ENCODE measurements at regions not wholly inside any gene's neighbourhood (a gene's known extent, or its start where the extent isn't known, plus 50 kb on each side); places are given as distances from the start of the nearest gene placed in this dataset.
A peak's percentile ranks its signal among the peaks of the same experiment; 100 is the strongest.

DNA sequence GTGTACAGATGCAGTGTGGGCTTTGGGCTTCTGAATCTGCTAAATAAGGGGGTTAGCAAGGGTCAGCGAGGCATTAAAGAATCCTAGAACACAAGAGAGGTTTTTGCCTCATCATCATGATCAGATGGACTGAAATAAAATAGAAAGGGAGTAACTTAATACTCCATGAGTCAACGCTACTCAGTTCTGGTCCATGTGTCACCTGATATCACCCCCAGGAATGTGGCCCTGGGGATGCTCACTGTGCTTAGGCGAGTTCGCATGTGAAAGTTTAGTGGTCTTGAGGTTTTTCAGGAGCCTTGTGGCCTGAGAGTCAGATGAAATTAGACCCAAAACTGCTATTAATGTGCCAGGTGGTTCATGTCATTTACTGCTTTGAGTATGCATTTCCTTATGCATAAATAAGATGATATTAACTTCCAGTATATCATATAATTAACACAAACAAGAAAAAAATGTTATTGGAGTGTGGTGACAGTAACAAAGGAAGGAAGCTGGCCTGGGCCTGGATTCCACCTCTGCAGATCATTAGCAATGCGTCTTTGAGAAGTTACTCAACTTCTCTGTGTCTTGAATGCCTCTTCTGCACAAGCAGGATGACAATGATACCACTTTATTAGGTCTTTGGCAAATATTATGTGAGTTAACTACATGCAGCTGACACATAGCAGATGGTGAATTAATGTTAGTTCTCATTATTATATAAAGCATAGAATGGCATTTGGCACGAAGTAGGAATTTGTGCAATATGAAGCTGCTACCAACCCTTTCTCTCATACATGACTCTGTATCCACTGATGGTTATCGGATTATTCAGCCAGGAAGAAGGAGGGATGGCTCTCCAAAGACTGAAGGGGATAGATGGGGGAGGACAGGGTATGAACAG lies 1272.6 kb downstream of the AACS start:
- peak; percentile 39 to 47 for DNase-seq
- H3K27ac ChIP-seq: no peak overlapping the region
- no peaks in the 10 kb centered on the region for H3K36me3 ChIP-seq
- H3K27me3 ChIP-seq: no peaks in the 10 kb centered on the region
- H3K4me3 ChIP-seq: no peak overlapping the region
- H3K9me3 ChIP-seq (replicated peaks): no peaks in the 10 kb centered on the region
- H3K4me1 ChIP-seq: 0 out of 2 replicates have a peak, but pooled peaks cover 4% of the 10 kb centered on the region

- Histone ChIP-seq H3K27ac (no peak overlapping the region), H3K4me1 (0 out of 2 replicates have a peak, but pooled peaks cover 3% of the 10 kb centered on the region), H3K27me3 (no peaks in the 10 kb centered on the region), H3K4me3 (no peak overlapping the region), H3K9me3 (replicated peaks) (no peaks in the 10 kb centered on the region), H3K36me3 (no peaks in the 10 kb centered on the region)
- DNase-seq: no peak
Observed at GRCh38 chr12:126342866-126343265, 1277.6 kb downstream of the AACS start.

- H3K27me3 ChIP-seq: no peaks in the 10 kb centered on the region
- no peaks in the 10 kb centered on the region for H3K36me3 ChIP-seq
- no peak overlapping the region for H3K27ac ChIP-seq
- H3K9me3 ChIP-seq (replicated peaks): no peaks in the 10 kb centered on the region
- H3K4me3 ChIP-seq: no peak overlapping the region
- DNase-seq: no peak
- H3K4me1 ChIP-seq: no peaks in the 10 kb centered on the region
Observed at GRCh38 chr12:126343321-126343720, 1278.1 kb downstream of the AACS start.

- no peaks in the 10 kb centered on the region for H3K36me3 ChIP-seq
- H3K4me1 ChIP-seq: no peaks in the 10 kb centered on the region
- no peaks in the 10 kb centered on the region for H3K27me3 ChIP-seq
- DNase-seq: no peak
- H3K27ac ChIP-seq: no peak overlapping the region
- no peak overlapping the region for H3K4me3 ChIP-seq
- H3K9me3 ChIP-seq (replicated peaks): no peaks in the 10 kb centered on the region
Observed at GRCh38 chr12:126346087-126346486, 1280.9 kb downstream of the AACS start.

GRCh38 chr12:126347421-126347820 lies 1282.2 kb downstream of the AACS start:
- Histone ChIP-seq H3K36me3 (no peaks in the 10 kb centered on the region), H3K4me3 (no peak overlapping the region), H3K27ac (no peak overlapping the region), H3K9me3 (replicated peaks) (no peaks in the 10 kb centered on the region), H3K27me3 (no peaks in the 10 kb centered on the region), H3K4me1 (no peaks in the 10 kb centered on the region)
- DNase-seq: peak in 1 of 2 experiments; percentile 18

- Histone ChIP-seq H3K4me1 (no peaks in the 10 kb centered on the region), H3K9me3 (replicated peaks) (no peaks in the 10 kb centered on the region), H3K36me3 (no peaks in the 10 kb centered on the region), H3K27me3 (no peaks in the 10 kb centered on the region), H3K27ac (no peak overlapping the region), H3K4me3 (no peak overlapping the region)
- DNase-seq: no peak
Observed at GRCh38 chr12:126349383-126349782, 1284.1 kb downstream of the AACS start.

- H3K27me3 ChIP-seq: no peaks in the 10 kb centered on the region
- DNase-seq: peak in 1 of 2 experiments; percentile 3
- H3K36me3 ChIP-seq: no peaks in the 10 kb centered on the region
- H3K4me1 ChIP-seq: no peaks in the 10 kb centered on the region
- H3K27ac ChIP-seq: no peak overlapping the region
- no peaks in the 10 kb centered on the region for H3K9me3 ChIP-seq (replicated peaks)
- H3K4me3 ChIP-seq: no peak overlapping the region
Observed at GRCh38 chr12:126353604-126354003, 1288.4 kb downstream of the AACS start.

GRCh38 chr12:126354633-126355032 lies 1289.4 kb downstream of the AACS start:
- no peaks in the 10 kb centered on the region for H3K27me3 ChIP-seq
- no peaks in the 10 kb centered on the region for H3K9me3 ChIP-seq (replicated peaks)
- H3K36me3 ChIP-seq: no peaks in the 10 kb centered on the region
- no peak for DNase-seq
- no peak overlapping the region for H3K27ac ChIP-seq
- no peaks in the 10 kb centered on the region for H3K4me1 ChIP-seq
- no peak overlapping the region for H3K4me3 ChIP-seq

DNA sequence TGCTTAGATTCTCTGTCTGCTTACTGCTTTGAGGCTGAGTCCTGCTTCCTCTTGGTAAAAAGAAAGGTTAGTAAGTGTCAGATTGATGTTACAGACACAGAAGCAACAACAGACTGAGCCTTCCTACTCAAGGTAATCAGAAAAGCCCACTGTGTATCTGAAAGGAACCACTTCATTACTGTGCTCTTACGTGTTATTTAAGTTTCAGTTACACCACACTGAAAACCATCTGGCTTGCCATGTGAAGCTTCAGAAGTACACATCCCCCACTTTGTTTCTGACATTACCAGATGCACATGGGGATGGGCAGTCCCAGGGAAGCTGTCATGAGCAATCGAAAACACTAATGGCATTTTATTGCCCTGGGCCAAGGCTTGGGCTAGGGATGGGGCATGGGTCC lies 1290.1 kb downstream of the AACS start:
- Histone ChIP-seq H3K4me1 (no peaks in the 10 kb centered on the region), H3K4me3 (no peak overlapping the region), H3K36me3 (no peaks in the 10 kb centered on the region), H3K9me3 (replicated peaks) (no peaks in the 10 kb centered on the region), H3K27me3 (no peaks in the 10 kb centered on the region), H3K27ac (no peak overlapping the region)
- DNase-seq: no peak

GRCh38 chr12:126358806-126359205 lies 1293.6 kb downstream of the AACS start:
- DNase-seq: no peak
- H3K27ac ChIP-seq: no peak overlapping the region
- no peaks in the 10 kb centered on the region for H3K9me3 ChIP-seq (replicated peaks)
- H3K4me3 ChIP-seq: no peak overlapping the region
- no peaks in the 10 kb centered on the region for H3K27me3 ChIP-seq
- no peaks in the 10 kb centered on the region for H3K36me3 ChIP-seq
- H3K4me1 ChIP-seq: no peaks in the 10 kb centered on the region

GRCh38 chr12:126359216-126359615 lies 1294.0 kb downstream of the AACS start:
- no peak overlapping the region for H3K27ac ChIP-seq
- no peaks in the 10 kb centered on the region for H3K4me1 ChIP-seq
- no peaks in the 10 kb centered on the region for H3K27me3 ChIP-seq
- H3K9me3 ChIP-seq (replicated peaks): no peaks in the 10 kb centered on the region
- H3K4me3 ChIP-seq: no peak overlapping the region
- H3K36me3 ChIP-seq: no peaks in the 10 kb centered on the region
- DNase-seq: no peak

DNA sequence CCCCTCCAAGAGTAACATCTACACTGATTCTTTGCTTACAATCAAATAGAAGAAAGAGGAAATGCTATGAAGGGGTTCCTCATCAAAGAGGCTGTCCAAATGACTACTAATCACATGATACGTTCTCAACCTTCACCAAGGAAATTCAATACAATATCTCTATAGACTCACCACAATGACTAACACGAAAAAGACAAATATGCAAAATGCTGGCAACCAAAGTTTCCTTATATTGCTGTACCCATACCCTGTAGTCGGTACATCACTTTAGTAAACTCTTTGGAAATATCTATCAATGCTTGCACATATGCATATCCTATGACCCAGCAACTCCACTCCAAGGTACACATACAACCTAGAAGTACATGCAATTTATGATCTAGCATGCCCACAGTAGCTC lies 1296.6 kb downstream of the AACS start:
- Histone ChIP-seq H3K27me3 (no peaks in the 10 kb centered on the region), H3K27ac (no peak overlapping the region), H3K36me3 (no peaks in the 10 kb centered on the region), H3K9me3 (replicated peaks) (no peaks in the 10 kb centered on the region), H3K4me1 (no peaks in the 10 kb centered on the region), H3K4me3 (no peak overlapping the region)
- no peak for DNase-seq

DNA sequence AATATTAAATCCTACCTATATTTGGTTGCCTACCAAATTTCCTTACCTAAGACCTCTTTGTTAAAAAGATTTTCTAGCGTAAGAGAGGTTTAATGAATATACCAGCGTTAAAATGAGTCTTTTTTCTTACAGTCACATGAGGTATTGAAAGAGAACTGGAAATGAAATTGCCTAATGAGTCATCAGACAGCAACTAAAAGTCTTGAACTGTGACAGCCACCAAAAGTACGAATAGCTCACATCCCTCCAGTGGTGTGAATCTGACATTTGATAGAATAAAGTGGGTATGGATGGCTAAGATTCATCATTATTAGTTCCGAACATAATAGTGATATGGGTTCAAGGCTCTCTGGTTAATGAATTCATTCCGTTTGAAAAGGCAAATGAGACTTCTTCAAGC lies 1297.3 kb downstream of the AACS start:
- H3K4me3 ChIP-seq: no peak overlapping the region
- no peak for DNase-seq
- no peaks in the 10 kb centered on the region for H3K9me3 ChIP-seq (replicated peaks)
- H3K4me1 ChIP-seq: no peaks in the 10 kb centered on the region
- no peak overlapping the region for H3K27ac ChIP-seq
- no peaks in the 10 kb centered on the region for H3K27me3 ChIP-seq
- no peaks in the 10 kb centered on the region for H3K36me3 ChIP-seq

DNA sequence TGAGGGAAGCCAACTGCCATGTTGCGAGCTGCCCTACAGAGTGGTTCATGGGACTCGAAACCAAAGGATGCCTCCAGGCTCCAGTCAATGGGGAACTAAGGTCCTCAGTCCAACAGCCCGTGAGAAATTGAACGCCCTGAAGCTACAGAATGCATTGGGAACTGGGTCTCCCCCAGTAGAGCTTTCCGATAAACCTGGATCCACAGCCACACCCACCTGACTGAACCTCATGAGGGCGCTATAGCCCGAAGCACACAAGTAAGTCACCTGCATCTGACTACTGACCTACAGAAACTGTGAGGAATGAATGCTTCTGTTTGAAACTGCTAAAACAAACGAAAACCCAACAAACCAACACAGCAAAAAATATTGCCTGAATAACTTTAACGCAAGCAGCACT lies 1297.7 kb downstream of the AACS start:
- Histone ChIP-seq H3K4me1 (no peaks in the 10 kb centered on the region), H3K36me3 (no peaks in the 10 kb centered on the region), H3K27ac (no peak overlapping the region), H3K27me3 (no peaks in the 10 kb centered on the region), H3K9me3 (replicated peaks) (no peaks in the 10 kb centered on the region), H3K4me3 (no peak overlapping the region)
- DNase-seq: no peak

- Histone ChIP-seq H3K9me3 (replicated peaks) (no peaks in the 10 kb centered on the region), H3K27ac (no peak overlapping the region), H3K27me3 (no peaks in the 10 kb centered on the region), H3K4me1 (no peaks in the 10 kb centered on the region), H3K4me3 (no peak overlapping the region), H3K36me3 (no peaks in the 10 kb centered on the region)
- DNase-seq: no peak
Observed at GRCh38 chr12:126369487-126370463, 1304.5 kb downstream of the AACS start.

Data from SJCRH30 (cell line).